Lower lobe of right lung (tissue), 2 donors: ENCODE measurements at regions not wholly inside any gene's neighbourhood (a gene's known extent, or its start where the extent isn't known, plus 50 kb on each side); places are given as distances from the start of the nearest gene placed in this dataset.

Source experiments
- ATAC-seq, 2 donors: fragments of 200-7000 bp; cut with Tn5 transposase; one replicate each; pipeline ENCODE4 v1.9.1; 2020 to 2022; ENCODE audit warnings: mild to moderate bottlenecking in 2 of 2, moderate library complexity in 2 of 2
- DNase-seq: peaks from one replicate; pipeline ENCODE4 v3.0.0-alpha.2; 2020
- H3K27ac ChIP-seq: fragments of 200-600 bp; one replicate; pipeline ENCODE4 v1.8.0; 2022
- H3K27me3 ChIP-seq: fragments of 200-600 bp; one replicate; pipeline ENCODE4 v1.8.0; 2022; ENCODE audit warnings: low read depth
- H3K36me3 ChIP-seq: fragments of 200-600 bp; one replicate; pipeline ENCODE4 v1.8.0; 2022; ENCODE audit warnings: mild to moderate bottlenecking
- H3K4me1 ChIP-seq: fragments of 200-600 bp; one replicate; pipeline ENCODE4 v1.8.0; 2022
- H3K4me3 ChIP-seq: fragments of 200-600 bp; one replicate; pipeline ENCODE4 v1.8.0; 2022; ENCODE audit warnings: mild to moderate bottlenecking
- H3K9me3 ChIP-seq: fragments of 200-600 bp; one replicate; pipeline ENCODE4 v1.8.0; 2022
- CTCF ChIP-seq: fragments of 200-600 bp; IDR thresholded peaks from one replicate; pipeline ENCODE4 v1.8.0; 2022; ENCODE audit warnings: antibody characterized with exemption, mild to moderate bottlenecking
- intact Hi-C: fragments of 100-400 bp; cut with DNase I; formaldehyde crosslinking; loops from one replicate; pipeline ENCODE4 v1.11.0; 2022
- donor health status: DM: no; HTN: yes; CAD: no; lungs with severe emphysema.

- H3K27ac ChIP-seq, result no peak overlapping the region
- no peaks in the 10 kb centered on the region for H3K9me3 ChIP-seq
- no peak for TF ChIP-seq CTCF
- DNase-seq (no peak), ATAC-seq (no peak)
- no peak overlapping the region for H3K4me3 ChIP-seq
- no peaks in the 10 kb centered on the region for H3K36me3 ChIP-seq
- H3K27me3 ChIP-seq, result no peaks in the 10 kb centered on the region
- H3K4me1 ChIP-seq, result no peaks in the 10 kb centered on the region
- intact Hi-C loops, result no loop called here
These were observed 99.4 kb upstream of the PTPN3 start for GRCh38 chr9:109597496-109597895.

GRCh38 chr9:109599131-109599530 is 101.0 kb upstream of the PTPN3 start:
- Histone ChIP-seq H3K4me1 (no peaks in the 10 kb centered on the region), H3K36me3 (no peaks in the 10 kb centered on the region), H3K27ac (no peak overlapping the region), H3K4me3 (no peak overlapping the region), H3K27me3 (no peaks in the 10 kb centered on the region), H3K9me3 (no peaks in the 10 kb centered on the region)
- no peak for TF ChIP-seq CTCF
- intact Hi-C loops, result no loop called here
- DNase-seq (no peak), ATAC-seq (no peak)

GRCh38 chr9:109599711-109600110 is 101.6 kb upstream of the PTPN3 start:
- intact Hi-C loops, result no loop called here
- no peak for ATAC-seq

GRCh38 chr9:109600142-109600541 is 102.0 kb upstream of the PTPN3 start:
- DNase-seq (no peak), ATAC-seq (no peak)
- H3K27ac ChIP-seq, result no peak overlapping the region
- no peaks in the 10 kb centered on the region for H3K4me1 ChIP-seq
- no peaks in the 10 kb centered on the region for H3K9me3 ChIP-seq
- H3K4me3 ChIP-seq, result no peak overlapping the region
- no peaks in the 10 kb centered on the region for H3K36me3 ChIP-seq
- intact Hi-C loops, result no loop called here
- H3K27me3 ChIP-seq, result no peaks in the 10 kb centered on the region
- TF ChIP-seq CTCF, result no peak

More at GRCh38 chr9:109599711-109600110, 101.6 kb upstream of the PTPN3 start:
- H3K4me1 ChIP-seq, result no peaks in the 10 kb centered on the region
- no peak for TF ChIP-seq CTCF
- H3K9me3 ChIP-seq, result no peaks in the 10 kb centered on the region
- H3K4me3 ChIP-seq, result no peak overlapping the region
- DNase-seq, result no peak
- no peaks in the 10 kb centered on the region for H3K36me3 ChIP-seq
- H3K27ac ChIP-seq, result no peak overlapping the region
- H3K27me3 ChIP-seq, result no peaks in the 10 kb centered on the region

GRCh38 chr9:109601181-109601580 is 103.1 kb upstream of the PTPN3 start:
- Histone ChIP-seq H3K27me3 (no peaks in the 10 kb centered on the region), H3K4me1 (no peaks in the 10 kb centered on the region), H3K36me3 (no peaks in the 10 kb centered on the region), H3K27ac (no peak overlapping the region), H3K9me3 (no peaks in the 10 kb centered on the region), H3K4me3 (no peak overlapping the region)
- intact Hi-C loops, result no loop called here
- no peak for DNase-seq
- TF ChIP-seq CTCF, result no peak
- ATAC-seq, result no peak

GRCh38 chr9:109602987-109603386 is 104.9 kb upstream of the PTPN3 start:
- DNase-seq (no peak), ATAC-seq (no peak)
- Histone ChIP-seq H3K36me3 (no peaks in the 10 kb centered on the region), H3K4me3 (no peak overlapping the region), H3K27me3 (no peaks in the 10 kb centered on the region), H3K4me1 (no peaks in the 10 kb centered on the region), H3K27ac (no peak overlapping the region), H3K9me3 (no peaks in the 10 kb centered on the region)
- TF ChIP-seq CTCF, result no peak
- intact Hi-C loops, result no loop called here
